IgD-negative memory B cell (primary cell): ENCODE measurements at regions not wholly inside any gene's neighbourhood (a gene's known extent, or its start where the extent isn't known, plus 50 kb on each side); places are given as distances from the start of the nearest gene placed in this dataset.

Experiments
- H3K27ac Mint-ChIP-seq, 3 donors: one replicate each; pipeline ENCODE4 v1.8.0; 2020 to 2022; ENCODE audit warnings: mild to moderate bottlenecking in 3 of 3, mixed read lengths in 3 of 3, moderate library complexity in 1 of 3
- H3K27me3 Mint-ChIP-seq: one replicate; pipeline ENCODE4 v1.8.0; 2021; ENCODE audit warnings: mixed read lengths
- H3K36me3 Mint-ChIP-seq: one replicate; pipeline ENCODE4 v1.8.0; 2020; ENCODE audit warnings: mild to moderate bottlenecking, mixed read lengths
- H3K4me1 Mint-ChIP-seq, 3 donors: one replicate each; pipeline ENCODE4 v1.8.0; 2020 to 2022; ENCODE audit warnings: mixed read lengths in 3 of 3, mild to moderate bottlenecking in 1 of 3
- H3K4me3 Mint-ChIP-seq, 4 donors: one replicate each; pipeline ENCODE4 v1.8.0; 2020 to 2022; ENCODE audit warnings: mild to moderate bottlenecking in 4 of 4, mixed read lengths in 4 of 4, moderate library complexity in 3 of 4
- H3K9me3 Mint-ChIP-seq, 3 donors: one replicate each; pipeline ENCODE4 v1.8.0; 2020 to 2021; ENCODE audit warnings: mixed read lengths in 3 of 3, mild to moderate bottlenecking in 1 of 3

DNA sequence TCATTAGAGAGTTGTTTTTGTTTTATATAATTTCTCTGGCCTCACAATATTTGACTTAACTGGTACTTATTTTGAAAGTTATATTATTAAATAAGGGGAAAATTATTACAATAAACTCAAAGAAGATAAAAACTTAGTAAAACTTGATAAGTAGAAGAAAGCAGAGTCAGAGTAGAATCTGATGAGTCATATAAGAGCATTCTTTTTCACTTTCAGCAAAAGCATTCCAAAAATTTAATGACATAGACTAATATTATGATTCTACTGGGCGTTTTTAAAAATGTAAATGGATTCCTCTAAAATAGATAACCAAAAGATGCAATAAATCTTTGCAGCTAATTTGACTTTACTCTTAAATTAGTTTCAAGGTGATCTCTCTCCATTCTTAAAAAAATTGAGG lies 366.3 kb upstream of the IMPG1 start:
- Mint-ChIP-seq H3K27ac (no peak overlapping the region), H3K36me3 (no peaks in the 10 kb centered on the region), H3K4me3 (no peak overlapping the region), H3K27me3 (no peaks in the 10 kb centered on the region), H3K4me1 (no peaks in the 10 kb centered on the region), H3K9me3 (peaks cover 0 to 4% (median 4%) of the 10 kb centered on the region in 3 donors)

DNA sequence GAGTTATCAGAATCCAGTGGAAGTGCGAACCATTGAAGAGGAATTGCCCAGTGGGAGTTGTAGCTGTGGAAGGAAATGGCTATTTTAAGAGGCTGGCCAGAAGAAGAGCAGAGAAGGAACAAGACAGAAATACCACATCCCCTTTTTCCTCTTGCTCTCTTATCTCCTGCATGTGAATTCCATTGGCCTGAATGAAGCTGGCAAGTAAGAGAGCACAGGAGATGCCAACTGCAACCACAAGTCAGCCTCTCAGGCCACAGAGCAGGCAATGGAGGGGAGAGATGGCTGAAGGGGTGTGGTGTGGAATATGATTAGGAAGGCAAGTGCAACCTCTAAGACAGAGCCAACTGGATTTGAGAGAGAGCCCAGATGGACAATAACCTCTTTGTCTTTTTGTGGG lies 362.7 kb upstream of the IMPG1 start:
- H3K27ac Mint-ChIP-seq: no peak overlapping the region

DNA sequence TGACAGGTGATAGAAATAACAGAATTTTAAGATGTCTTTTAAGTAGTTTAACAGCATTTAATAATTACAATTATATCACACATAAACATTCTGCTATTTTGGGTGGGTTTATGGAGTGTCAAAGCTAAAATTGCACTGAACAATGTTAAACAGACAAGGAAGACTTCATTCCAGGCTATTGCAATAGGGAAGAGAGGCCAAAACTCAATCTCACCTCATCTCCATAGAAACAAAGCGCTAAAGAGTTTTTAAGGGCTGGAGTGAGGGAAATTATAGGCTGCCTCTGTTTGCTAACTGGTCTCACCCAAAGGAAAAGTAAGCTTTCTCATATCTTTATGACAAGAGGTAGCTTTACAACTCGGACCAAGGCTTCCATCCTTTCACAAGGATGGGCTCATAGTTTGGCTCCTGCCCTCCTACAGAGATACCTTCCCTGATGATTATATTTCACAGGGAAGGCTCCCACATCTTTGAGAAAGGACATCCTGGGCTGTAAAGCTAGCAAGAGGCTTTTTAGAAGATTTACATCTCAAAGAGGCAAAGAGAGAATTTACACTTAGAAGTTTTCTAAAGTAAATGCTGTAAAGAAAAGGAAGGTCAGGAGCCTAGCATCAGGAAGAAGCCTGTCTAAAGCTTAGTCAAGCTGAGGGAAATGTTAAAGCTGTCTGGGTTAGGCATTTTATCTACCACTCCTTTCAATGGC lies 350.2 kb upstream of the IMPG1 start:
- no peaks in the 10 kb centered on the region for H3K4me1 Mint-ChIP-seq
- no peak overlapping the region for H3K27ac Mint-ChIP-seq
- H3K4me3 Mint-ChIP-seq: no peak overlapping the region
- H3K9me3 Mint-ChIP-seq: peaks cover 0 to 2% (median 2%) of the 10 kb centered on the region in 3 donors
- no peaks in the 10 kb centered on the region for H3K36me3 Mint-ChIP-seq
- no peaks in the 10 kb centered on the region for H3K27me3 Mint-ChIP-seq

More for the DNA sequence above, 362.7 kb upstream of the IMPG1 start:
- H3K4me1 Mint-ChIP-seq: no peaks in the 10 kb centered on the region
- no peaks in the 10 kb centered on the region for H3K27me3 Mint-ChIP-seq
- H3K36me3 Mint-ChIP-seq: no peaks in the 10 kb centered on the region
- H3K4me3 Mint-ChIP-seq: no peak overlapping the region
- H3K9me3 Mint-ChIP-seq: peaks cover 1 to 7% (median 4%) of the 10 kb centered on the region in 3 donors

DNA sequence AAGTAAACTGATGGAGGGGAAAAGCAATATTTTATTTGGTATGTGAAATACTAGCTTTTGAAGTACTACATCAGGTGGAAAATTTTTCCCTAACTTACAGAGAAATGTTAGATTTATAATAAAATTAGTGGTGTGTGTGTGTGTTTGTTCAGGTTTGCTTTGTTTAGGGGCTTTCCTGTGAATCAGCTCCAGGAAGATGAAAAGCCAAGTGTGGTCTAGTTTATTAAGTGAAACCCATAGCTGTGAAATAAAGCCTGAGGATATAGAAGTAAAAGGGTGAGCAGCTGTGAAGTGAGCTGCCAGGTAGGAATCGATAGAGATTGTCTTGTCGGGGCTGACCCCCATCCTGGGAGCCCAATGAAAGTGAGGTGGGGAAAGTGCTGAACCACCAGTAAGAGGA lies 347.6 kb upstream of the IMPG1 start:
- no peak overlapping the region for H3K27ac Mint-ChIP-seq
- peaks cover 0 to 4% (median 0%) of the 10 kb centered on the region in 3 donors for H3K9me3 Mint-ChIP-seq
- H3K4me3 Mint-ChIP-seq: no peak overlapping the region
- H3K27me3 Mint-ChIP-seq: no peaks in the 10 kb centered on the region
- no peaks in the 10 kb centered on the region for H3K36me3 Mint-ChIP-seq
- H3K4me1 Mint-ChIP-seq: no peaks in the 10 kb centered on the region

DNA sequence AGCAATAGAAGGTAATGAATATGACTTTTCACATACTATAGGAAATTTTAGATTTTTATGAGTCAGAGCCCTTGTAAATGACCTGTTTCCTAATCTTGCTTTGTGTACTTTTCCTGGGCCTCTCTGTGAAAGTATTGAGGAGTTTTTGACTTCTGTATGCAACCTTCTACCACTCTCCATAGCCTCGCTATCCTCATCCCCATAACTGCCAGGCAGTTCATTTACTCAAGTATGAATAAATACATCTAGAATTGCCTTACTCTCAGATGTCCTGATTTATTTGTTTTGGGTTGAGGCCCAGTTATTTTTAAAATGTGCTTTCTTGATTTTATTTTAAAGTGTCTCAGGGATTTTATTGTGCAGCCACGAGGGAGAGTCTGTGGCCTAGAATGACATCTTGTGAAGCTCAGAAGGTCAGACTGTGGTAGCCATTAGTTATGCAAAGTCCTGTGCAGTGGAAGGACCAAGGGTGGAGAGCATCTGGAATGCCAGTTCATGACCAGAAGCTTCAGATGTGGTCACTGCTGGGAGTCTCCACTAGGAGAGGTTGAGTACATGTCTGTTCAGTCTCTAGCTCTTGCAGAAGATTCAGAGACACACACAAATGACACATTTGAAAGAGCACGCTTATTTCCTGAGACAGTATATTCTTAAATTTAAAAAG lies 346.2 kb upstream of the IMPG1 start:
- H3K9me3 Mint-ChIP-seq: peaks cover 0 to 4% (median 0%) of the 10 kb centered on the region in 3 donors
- no peaks in the 10 kb centered on the region for H3K36me3 Mint-ChIP-seq
- no peak overlapping the region for H3K4me3 Mint-ChIP-seq
- no peaks in the 10 kb centered on the region for H3K4me1 Mint-ChIP-seq
- no peak overlapping the region for H3K27ac Mint-ChIP-seq
- H3K27me3 Mint-ChIP-seq: no peaks in the 10 kb centered on the region

- peaks cover 0 to 4% (median 0%) of the 10 kb centered on the region in 3 donors for H3K9me3 Mint-ChIP-seq
- no peak overlapping the region for H3K4me3 Mint-ChIP-seq
- H3K27me3 Mint-ChIP-seq: no peaks in the 10 kb centered on the region
- H3K4me1 Mint-ChIP-seq: no peaks in the 10 kb centered on the region
- H3K27ac Mint-ChIP-seq: no peak overlapping the region
- no peaks in the 10 kb centered on the region for H3K36me3 Mint-ChIP-seq
Observed at GRCh38 chr6:76416821-76417605, 344.6 kb upstream of the IMPG1 start.

DNA sequence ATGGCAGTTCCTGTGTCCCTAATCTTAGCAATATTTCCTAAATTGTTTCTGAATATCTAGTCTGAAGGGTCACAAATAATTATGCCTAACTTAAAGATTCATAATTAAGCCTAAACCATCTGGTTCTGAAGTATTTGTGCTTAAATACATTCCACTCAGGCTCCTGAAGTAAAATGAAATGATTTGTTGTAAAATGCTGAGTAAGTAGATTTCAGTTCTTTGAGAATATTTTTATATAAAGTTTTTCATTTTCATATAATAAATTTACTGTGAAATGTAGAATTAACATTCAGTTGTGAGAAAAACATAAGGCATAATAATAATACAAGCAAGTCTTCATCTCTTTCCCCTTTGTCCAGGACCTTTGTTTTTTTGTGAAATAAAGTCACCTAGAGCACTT lies 330.6 kb upstream of the IMPG1 start:
- H3K9me3 Mint-ChIP-seq: peaks cover 0 to 13% (median 5%) of the 10 kb centered on the region in 3 donors
- no peak overlapping the region for H3K4me3 Mint-ChIP-seq
- no peak overlapping the region for H3K27ac Mint-ChIP-seq
- H3K4me1 Mint-ChIP-seq: no peaks in the 10 kb centered on the region
- no peaks in the 10 kb centered on the region for H3K27me3 Mint-ChIP-seq
- no peaks in the 10 kb centered on the region for H3K36me3 Mint-ChIP-seq

- H3K27me3 Mint-ChIP-seq: no peaks in the 10 kb centered on the region
- H3K36me3 Mint-ChIP-seq: no peaks in the 10 kb centered on the region
- no peak overlapping the region for H3K4me3 Mint-ChIP-seq
- H3K27ac Mint-ChIP-seq: no peak overlapping the region
- H3K9me3 Mint-ChIP-seq: peaks cover 2 to 12% (median 2%) of the 10 kb centered on the region in 3 donors
- H3K4me1 Mint-ChIP-seq: no peaks in the 10 kb centered on the region
Observed at GRCh38 chr6:76397966-76398365, 325.5 kb upstream of the IMPG1 start.

DNA sequence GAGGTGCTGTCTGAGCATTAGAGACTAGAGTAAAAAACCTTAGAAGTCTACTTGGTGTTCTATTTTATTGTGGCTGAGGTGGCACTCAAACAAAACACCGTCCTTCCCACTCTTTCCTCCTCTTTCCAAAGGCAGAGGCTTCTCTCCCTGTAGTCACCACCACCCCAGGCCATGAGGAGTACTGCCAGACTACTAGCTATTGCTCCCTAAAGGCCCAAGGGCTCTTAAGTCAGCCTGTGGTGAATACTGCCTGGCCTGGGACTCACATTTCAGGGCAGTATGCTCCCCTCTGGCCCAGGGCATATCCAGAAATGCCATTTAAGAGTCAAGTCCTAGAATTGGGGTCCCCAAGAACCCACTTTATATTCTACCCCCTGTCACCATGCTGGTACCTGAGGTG lies 309.7 kb upstream of the IMPG1 start:
- Mint-ChIP-seq H3K36me3 (peaks cover 2% of the 10 kb centered on the region), H3K27ac (no peak overlapping the region), H3K4me1 (no peaks in the 10 kb centered on the region), H3K27me3 (no peaks in the 10 kb centered on the region), H3K9me3 (peaks cover 0 to 15% (median 4%) of the 10 kb centered on the region in 3 donors), H3K4me3 (no peak overlapping the region)

- Mint-ChIP-seq H3K4me1 (no peaks in the 10 kb centered on the region), H3K4me3 (no peak overlapping the region), H3K27ac (no peak overlapping the region), H3K27me3 (no peaks in the 10 kb centered on the region), H3K36me3 (peaks cover 2% of the 10 kb centered on the region), H3K9me3 (peaks cover under 1 to 15% (median 4%) of the 10 kb centered on the region in 3 donors)
Observed at GRCh38 chr6:76381612-76382011, 309.1 kb upstream of the IMPG1 start.

- H3K9me3 Mint-ChIP-seq: peaks cover 0 to 3% (median 2%) of the 10 kb centered on the region in 3 donors
- no peak overlapping the region for H3K4me3 Mint-ChIP-seq
- H3K36me3 Mint-ChIP-seq: no peaks in the 10 kb centered on the region
- peaks cover 0 to 2% (median 0%) of the 10 kb centered on the region in 3 donors for H3K4me1 Mint-ChIP-seq
- H3K27me3 Mint-ChIP-seq: no peaks in the 10 kb centered on the region
- no peak overlapping the region for H3K27ac Mint-ChIP-seq
Observed at GRCh38 chr6:76351275-76351674, 278.8 kb upstream of the IMPG1 start.

GRCh38 chr6:76347539-76347938 lies 275.1 kb upstream of the IMPG1 start:
- peaks cover 2 to 16% (median 4%) of the 10 kb centered on the region in 3 donors for H3K9me3 Mint-ChIP-seq
- no peak overlapping the region for H3K4me3 Mint-ChIP-seq
- no peaks in the 10 kb centered on the region for H3K27me3 Mint-ChIP-seq
- H3K36me3 Mint-ChIP-seq: no peaks in the 10 kb centered on the region
- no peaks in the 10 kb centered on the region for H3K4me1 Mint-ChIP-seq
- H3K27ac Mint-ChIP-seq: no peak overlapping the region

DNA sequence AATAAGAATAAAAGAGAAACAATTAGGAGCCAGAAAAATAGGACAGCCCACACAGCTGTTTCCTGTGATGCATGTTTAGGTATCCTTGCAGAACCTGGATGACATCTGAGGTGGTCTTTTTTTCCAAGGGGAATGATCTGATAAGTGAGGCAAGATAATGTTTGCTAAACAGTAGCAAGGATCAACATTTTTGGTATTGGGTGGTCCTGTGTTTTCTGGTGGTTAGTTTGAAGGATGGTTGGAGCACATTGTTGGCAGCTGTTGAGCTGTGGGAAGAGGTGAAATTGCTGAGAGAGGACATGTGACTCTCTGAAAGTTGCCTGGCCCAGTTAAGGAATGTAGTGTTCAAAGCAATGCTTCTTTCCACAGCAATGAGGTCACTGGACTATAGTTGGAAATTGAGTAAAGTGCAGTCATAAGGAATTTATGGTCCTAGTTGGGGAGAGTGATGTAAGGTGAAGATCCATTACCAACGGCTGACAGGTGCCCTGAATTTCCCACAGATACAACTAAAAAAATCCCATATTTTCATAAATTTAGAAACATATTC lies 270.2 kb upstream of the IMPG1 start:
- Mint-ChIP-seq H3K9me3 (peaks cover 4 to 20% (median 7%) of the 10 kb centered on the region in 3 donors), H3K27me3 (no peaks in the 10 kb centered on the region), H3K27ac (no peak overlapping the region), H3K36me3 (no peaks in the 10 kb centered on the region), H3K4me1 (no peaks in the 10 kb centered on the region), H3K4me3 (no peak overlapping the region)

DNA sequence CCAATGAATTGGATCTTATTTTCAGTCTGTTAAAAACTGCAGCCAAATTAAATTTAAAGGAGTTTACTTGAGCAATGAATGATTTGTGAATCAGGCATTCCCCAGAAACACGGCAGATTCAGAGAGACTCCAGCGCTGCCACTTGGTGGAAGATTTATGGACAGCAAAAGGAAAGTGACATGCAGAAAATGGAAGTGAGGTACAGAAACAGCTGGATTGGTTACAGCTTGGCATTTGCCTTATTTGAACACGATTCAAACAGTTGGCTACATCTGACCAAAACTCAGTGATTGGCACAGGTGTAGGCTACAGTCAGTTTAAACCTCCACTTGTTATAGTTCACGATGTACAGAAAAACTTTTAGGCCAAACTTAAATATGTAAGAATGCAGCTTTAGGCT lies 257.6 kb upstream of the IMPG1 start:
- no peaks in the 10 kb centered on the region for H3K4me1 Mint-ChIP-seq
- H3K27me3 Mint-ChIP-seq: no peaks in the 10 kb centered on the region
- H3K9me3 Mint-ChIP-seq: peaks cover 0 to 24% (median 3%) of the 10 kb centered on the region in 3 donors
- no peaks in the 10 kb centered on the region for H3K36me3 Mint-ChIP-seq
- no peak overlapping the region for H3K4me3 Mint-ChIP-seq
- no peak overlapping the region for H3K27ac Mint-ChIP-seq

DNA sequence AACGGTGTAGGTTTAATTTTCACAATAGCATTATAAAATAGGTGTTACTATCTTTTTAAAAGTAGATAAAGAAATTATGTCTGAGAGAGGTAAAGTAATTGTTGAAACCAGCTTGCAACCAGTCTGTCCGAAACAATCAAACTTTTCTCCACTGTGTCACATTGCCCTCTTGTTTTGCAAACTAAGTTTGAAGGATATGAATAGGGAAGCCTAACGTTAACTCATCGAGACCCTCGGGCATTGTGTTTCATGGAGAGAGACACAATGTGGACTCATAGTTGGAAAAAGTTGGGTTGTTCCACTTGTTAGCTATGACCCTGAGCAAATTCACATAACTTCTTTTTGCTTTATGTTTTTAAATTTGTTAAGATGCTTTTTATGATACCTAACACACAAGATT lies 254.4 kb upstream of the IMPG1 start:
- Mint-ChIP-seq H3K36me3 (peaks cover 2% of the 10 kb centered on the region), H3K9me3 (peaks cover 0 to 17% (median 2%) of the 10 kb centered on the region in 3 donors), H3K4me1 (no peaks in the 10 kb centered on the region)

More for the DNA sequence above, 254.4 kb upstream of the IMPG1 start:
- no peaks in the 10 kb centered on the region for H3K27me3 Mint-ChIP-seq
- no peak overlapping the region for H3K4me3 Mint-ChIP-seq
- H3K27ac Mint-ChIP-seq: no peak overlapping the region
